ENCODE measurements at regions not wholly inside any gene's neighbourhood (a gene's known extent, or its start where the extent isn't known, plus 50 kb on each side); places are given as distances from the start of the nearest gene placed in this dataset.
A peak's percentile ranks its signal among the peaks of the same experiment; 100 is the strongest.
"Not testable (repeated sequence)": the region's sequence is repeated elsewhere in the genome, so short reads cannot be mapped to it uniquely, and the experiment has no call there.

GRCh38 chr22:46040471-46041465, 63.8 kb upstream of the WNT7B start:
- peak; percentile 16 for DNase-seq

GRCh38 chr22:46041642-46042041, 64.7 kb upstream of the WNT7B start:
- DNase-seq = peak; percentile 10

GRCh38 chr22:46042786-46043185, 65.8 kb upstream of the WNT7B start:
- DNase-seq = peak; percentile 39

GRCh38 chr22:46043339-46043738, 66.4 kb upstream of the WNT7B start:
- DNase-seq = peak; percentile 41

- DNase-seq = peak; percentile 52
Observed at GRCh38 chr22:46043816-46044620, 67.1 kb upstream of the WNT7B start.

GRCh38 chr22:46044621-46045458, 67.9 kb upstream of the WNT7B start:
- peak; percentile 83 for DNase-seq

- peak; percentile 46 for DNase-seq
Observed at GRCh38 chr22:46045459-46046298, 68.7 kb upstream of the WNT7B start.

GRCh38 chr22:46046299-46046685, 69.3 kb upstream of the WNT7B start:
- no peak for DNase-seq

- DNase-seq = peak; percentile 35
Observed at GRCh38 chr22:46047226-46047625, 70.3 kb upstream of the WNT7B start.

GRCh38 chr22:46047841-46048595, 71.1 kb upstream of the WNT7B start:
- peak; percentile 41 for DNase-seq

- DNase-seq = not testable (repeated sequence)
Observed at GRCh38 chr22:46048661-46049060, 71.7 kb upstream of the WNT7B start.

- DNase-seq = peak; percentile 36
Observed at GRCh38 chr22:46049726-46050450, 72.9 kb upstream of the WNT7B start.

- no peak for DNase-seq
Observed at GRCh38 chr22:46050451-46050845, 73.5 kb upstream of the WNT7B start.

- DNase-seq = peak; percentile 25
Observed at GRCh38 chr22:46050916-46051614, 74.1 kb upstream of the WNT7B start.

- DNase-seq = peak; percentile 16
Observed at GRCh38 chr22:46051646-46052045, 74.7 kb upstream of the WNT7B start.

- peak; percentile 45 for DNase-seq
Observed at GRCh38 chr22:46052331-46052771, 75.4 kb upstream of the WNT7B start.

GRCh38 chr22:46052801-46053562, 76.0 kb upstream of the WNT7B start:
- DNase-seq = peak; percentile 53

GRCh38 chr22:46053563-46054090, 76.7 kb upstream of the WNT7B start:
- peak; percentile 83 for DNase-seq
